ENCODE measurements at regions not wholly inside any gene's neighbourhood (a gene's known extent, or its start where the extent isn't known, plus 50 kb on each side); places are given as distances from the start of the nearest gene placed in this dataset.

GRCh38 chr3:43177085-43177484 is 71.2 kb upstream of the POMGNT2 start:
- no peak for FAIRE-seq

GRCh38 chr3:43176666-43177065 is 70.8 kb upstream of the POMGNT2 start:
- no peak for FAIRE-seq

GRCh38 chr3:43175541-43175940 is 69.7 kb upstream of the POMGNT2 start:
- FAIRE-seq, result no peak

GRCh38 chr3:43173949-43174348 is 68.1 kb upstream of the POMGNT2 start:
- no peak for FAIRE-seq

- no peak for FAIRE-seq
These were observed 65.9 kb upstream of the POMGNT2 start for GRCh38 chr3:43171748-43172147.

GRCh38 chr3:43170553-43170952 is 64.7 kb upstream of the POMGNT2 start:
- FAIRE-seq, result no peak

- no peak for FAIRE-seq
These were observed 64.1 kb upstream of the POMGNT2 start for GRCh38 chr3:43169987-43170386.

- FAIRE-seq, result no peak
These were observed 60.5 kb upstream of the POMGNT2 start for GRCh38 chr3:43166406-43166805.

GRCh38 chr3:43165786-43166185 is 59.9 kb upstream of the POMGNT2 start:
- FAIRE-seq, result no peak

- FAIRE-seq, result no peak
These were observed 58.1 kb upstream of the POMGNT2 start for GRCh38 chr3:43163895-43164493.

- no peak for FAIRE-seq
These were observed 56.6 kb upstream of the POMGNT2 start for GRCh38 chr3:43162230-43163084.

GRCh38 chr3:43161684-43162229 is 55.9 kb upstream of the POMGNT2 start:
- FAIRE-seq, result no peak

- no peak for FAIRE-seq
These were observed 54.8 kb upstream of the POMGNT2 start for GRCh38 chr3:43160664-43161063.

GRCh38 chr3:43159876-43160255 is 54.0 kb upstream of the POMGNT2 start:
- FAIRE-seq, result no peak

- FAIRE-seq, result no peak
These were observed 53.4 kb upstream of the POMGNT2 start for GRCh38 chr3:43159131-43159875.

- FAIRE-seq, result no peak
These were observed 51.1 kb upstream of the POMGNT2 start for GRCh38 chr3:43156812-43157455.

- peak; percentile 64 for FAIRE-seq
These were observed 49.7 kb upstream of the POMGNT2 start for GRCh38 chr3:43155464-43156121.
